ENCODE measurements at regions not wholly inside any gene's neighbourhood (a gene's known extent, or its start where the extent isn't known, plus 50 kb on each side); places are given as distances from the start of the nearest gene placed in this dataset.
A peak's percentile ranks its signal among the peaks of the same experiment; 100 is the strongest.

GRCh38 chr2:22336414-22336813 lies 1048.6 kb upstream of the KLHL29 start:
- no peak overlapping the region for H3K4me3 ChIP-seq (ENCODE audit: low read depth, low read length)
- no peak for DNase-seq (ENCODE audit: low read depth)
- TF ChIP-seq, protein P1, sequence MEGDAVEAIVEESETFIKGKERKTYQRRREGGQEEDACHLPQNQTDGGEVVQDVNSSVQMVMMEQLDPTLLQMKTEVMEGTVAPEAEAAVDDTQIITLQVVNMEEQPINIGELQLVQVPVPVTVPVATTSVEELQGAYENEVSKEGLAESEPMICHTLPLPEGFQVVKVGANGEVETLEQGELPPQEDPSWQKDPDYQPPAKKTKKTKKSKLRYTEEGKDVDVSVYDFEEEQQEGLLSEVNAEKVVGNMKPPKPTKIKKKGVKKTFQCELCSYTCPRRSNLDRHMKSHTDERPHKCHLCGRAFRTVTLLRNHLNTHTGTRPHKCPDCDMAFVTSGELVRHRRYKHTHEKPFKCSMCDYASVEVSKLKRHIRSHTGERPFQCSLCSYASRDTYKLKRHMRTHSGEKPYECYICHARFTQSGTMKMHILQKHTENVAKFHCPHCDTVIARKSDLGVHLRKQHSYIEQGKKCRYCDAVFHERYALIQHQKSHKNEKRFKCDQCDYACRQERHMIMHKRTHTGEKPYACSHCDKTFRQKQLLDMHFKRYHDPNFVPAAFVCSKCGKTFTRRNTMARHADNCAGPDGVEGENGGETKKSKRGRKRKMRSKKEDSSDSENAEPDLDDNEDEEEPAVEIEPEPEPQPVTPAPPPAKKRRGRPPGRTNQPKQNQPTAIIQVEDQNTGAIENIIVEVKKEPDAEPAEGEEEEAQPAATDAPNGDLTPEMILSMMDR (IDR thresholded peaks at IDR 0.05; ENCODE audit: insufficient read depth, low read length), result no peak

DNA sequence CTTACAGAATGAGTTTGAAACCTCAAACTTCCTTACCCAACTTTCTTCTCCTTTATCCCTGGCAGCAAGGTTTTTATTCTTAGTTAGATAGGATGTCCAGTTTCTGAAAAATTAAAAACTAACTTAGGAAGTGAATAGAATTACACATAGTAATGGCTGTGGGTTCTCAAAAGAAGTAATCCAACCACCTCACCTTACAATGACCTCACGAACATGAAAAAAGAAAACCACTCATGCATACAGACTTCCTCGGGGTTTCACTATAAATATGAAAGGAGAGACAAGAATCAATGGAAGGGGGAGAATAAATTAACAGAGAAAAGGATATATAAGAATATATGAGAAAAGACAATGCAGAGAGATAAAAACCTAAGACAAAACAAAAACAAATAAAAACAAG lies 1044.3 kb upstream of the KLHL29 start:
- TF ChIP-seq, protein P1 (IDR thresholded peaks at IDR 0.05; ENCODE audit: insufficient read depth, low read length), result no peak
- DNase-seq (ENCODE audit: low read depth), result no peak
- no peak overlapping the region for H3K4me3 ChIP-seq (ENCODE audit: low read depth, low read length)

DNA sequence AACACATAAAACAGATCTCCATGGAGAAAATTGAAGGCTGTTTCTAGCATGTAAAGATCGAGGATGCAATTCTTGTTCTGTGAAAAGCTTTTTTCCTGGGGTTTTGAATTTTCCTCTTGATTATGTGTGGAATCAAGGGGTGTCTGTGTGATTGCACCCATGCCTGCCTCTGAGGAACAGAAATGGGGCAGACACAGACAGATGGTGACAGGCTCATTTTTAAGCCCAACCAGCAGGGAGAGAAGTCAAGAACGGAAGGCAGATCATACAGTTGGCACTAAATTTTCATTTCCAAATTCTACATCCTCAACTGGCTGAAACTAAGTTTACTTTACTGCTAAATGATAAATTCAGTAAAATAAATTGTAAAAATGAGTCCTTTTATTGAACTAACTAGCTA lies 1037.7 kb upstream of the KLHL29 start:
- DNase-seq (ENCODE audit: low read depth), result no peak
- TF ChIP-seq, protein P1 (IDR thresholded peaks at IDR 0.05; ENCODE audit: insufficient read depth, low read length), result no peak
- no peak overlapping the region for H3K4me3 ChIP-seq (ENCODE audit: low read depth, low read length)

DNA sequence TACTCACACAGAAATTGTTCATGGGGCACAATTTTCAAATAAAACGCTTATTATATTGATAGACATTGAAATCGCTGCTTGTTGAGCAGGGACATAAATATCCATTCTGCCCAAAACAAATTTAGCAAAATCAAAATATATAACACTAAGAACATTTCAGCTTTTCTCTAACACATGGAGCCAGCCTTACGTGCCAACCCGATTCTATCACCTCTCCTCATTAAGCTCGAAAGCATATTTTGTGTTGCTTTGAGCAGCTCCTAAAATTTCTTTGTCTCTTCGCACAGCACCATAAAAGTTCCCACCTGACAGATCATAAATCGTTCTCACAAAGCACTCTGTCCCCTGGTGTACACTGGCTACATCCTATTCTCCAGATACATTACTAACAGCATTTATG lies 1034.4 kb upstream of the KLHL29 start:
- DNase-seq (ENCODE audit: low read depth), result no peak
- TF ChIP-seq, protein P1 (IDR thresholded peaks at IDR 0.05; ENCODE audit: insufficient read depth, low read length), result no peak
- no peak overlapping the region for H3K4me3 ChIP-seq (ENCODE audit: low read depth, low read length)

DNA sequence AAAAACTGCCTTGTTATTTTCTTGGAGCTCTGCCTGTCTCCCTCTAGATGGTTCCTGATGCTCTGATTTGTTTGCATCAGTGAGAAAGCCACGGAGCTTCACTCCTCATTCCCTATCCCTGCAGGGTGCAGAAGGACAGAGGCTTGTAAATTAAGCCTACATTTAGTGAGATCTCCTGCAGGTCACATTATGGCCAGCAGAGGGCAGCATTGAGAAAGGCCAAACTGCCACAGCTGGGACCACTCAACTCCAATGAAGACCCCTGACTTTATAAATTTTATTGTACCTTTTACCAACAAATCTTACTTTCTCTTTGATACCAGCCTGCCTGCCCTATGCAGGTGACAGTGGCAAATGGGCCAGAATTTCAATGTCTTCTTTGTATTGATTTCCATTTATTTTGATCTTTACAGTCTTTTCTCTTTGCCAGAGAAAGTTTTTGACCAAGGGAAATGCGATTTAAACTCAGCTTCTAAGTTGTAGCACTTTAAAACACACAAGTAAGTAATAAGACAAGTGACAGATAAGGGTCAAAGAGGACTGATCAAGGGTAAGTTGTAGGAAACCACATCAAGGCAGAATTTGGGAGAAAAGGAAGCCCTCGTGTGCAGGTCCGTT lies 1029.1 kb upstream of the KLHL29 start:
- H3K4me3 ChIP-seq (ENCODE audit: low read depth, low read length), result no peak overlapping the region
- DNase-seq (ENCODE audit: low read depth), result no peak
- TF ChIP-seq, protein P1 (IDR thresholded peaks at IDR 0.05; ENCODE audit: insufficient read depth, low read length), result peak; percentile 45

- TF ChIP-seq, protein P1 (IDR thresholded peaks at IDR 0.05; ENCODE audit: insufficient read depth, low read length), result no peak
- H3K4me3 ChIP-seq (ENCODE audit: low read depth, low read length), result no peak overlapping the region
- no peak for DNase-seq (ENCODE audit: low read depth)
Measured at GRCh38 chr2:22359071-22359672, 1025.8 kb upstream of the KLHL29 start.

Measured in fibroblast of the aortic adventitia (primary cell).